Fibroblast of the conjunctiva (primary cell): ENCODE measurements at regions not wholly inside any gene's neighbourhood (a gene's known extent, or its start where the extent isn't known, plus 50 kb on each side); places are given as distances from the start of the nearest gene placed in this dataset.

ENCODE experiments used
- DNase-seq: peaks from one replicate; pipeline ENCODE4 v3.0.0-alpha.2; 2010; ENCODE audit warnings: low read depth

- no peak for DNase-seq
Measured at GRCh38 chr10:58140691-58141347, 126.9 kb downstream of the IPMK start.

GRCh38 chr10:58140054-58140453 lies 127.6 kb downstream of the IPMK start:
- DNase-seq, result no peak

- no peak for DNase-seq
Measured at GRCh38 chr10:58137813-58138212, 129.9 kb downstream of the IPMK start.

GRCh38 chr10:58115218-58116050 lies 152.3 kb downstream of the IPMK start:
- DNase-seq, result no peak

- no peak for DNase-seq
Measured at GRCh38 chr10:58109731-58110130, 158.0 kb downstream of the IPMK start.

- DNase-seq, result peak; percentile 9
Measured at GRCh38 chr10:58107506-58107905, 160.2 kb downstream of the IPMK start.

- DNase-seq, result no peak
Measured at GRCh38 chr10:58106211-58107035, 161.3 kb downstream of the IPMK start.

- no peak for DNase-seq
Measured at GRCh38 chr10:58104351-58104751, 163.3 kb downstream of the IPMK start.

- no peak for DNase-seq
Measured at GRCh38 chr10:58102897-58103296, 164.8 kb downstream of the IPMK start.

- no peak for DNase-seq
Measured at GRCh38 chr10:58101682-58102081, 166.0 kb downstream of the IPMK start.

GRCh38 chr10:58094985-58095718 lies 172.5 kb downstream of the IPMK start:
- no peak for DNase-seq

GRCh38 chr10:58091886-58092285 lies 175.8 kb downstream of the IPMK start:
- no peak for DNase-seq

GRCh38 chr10:58089739-58090138 lies 178.0 kb downstream of the IPMK start:
- no peak for DNase-seq

- DNase-seq, result no peak
Measured at GRCh38 chr10:58087896-58088295, 179.8 kb downstream of the IPMK start.

GRCh38 chr10:58086763-58087150 lies 180.9 kb downstream of the IPMK start:
- DNase-seq, result no peak

- no peak for DNase-seq
Measured at GRCh38 chr10:58086144-58086762, 181.4 kb downstream of the IPMK start.

GRCh38 chr10:58082248-58082647 lies 185.4 kb downstream of the IPMK start:
- DNase-seq, result no peak

GRCh38 chr10:58081353-58081752 lies 186.3 kb downstream of the IPMK start:
- no peak for DNase-seq

GRCh38 chr10:58079461-58079860 lies 188.2 kb downstream of the IPMK start:
- no peak for DNase-seq

- no peak for DNase-seq
Measured at GRCh38 chr10:58072634-58073033, 195.1 kb downstream of the IPMK start.

GRCh38 chr10:58070956-58071355 lies 196.7 kb downstream of the IPMK start:
- DNase-seq, result no peak

- DNase-seq, result no peak
Measured at GRCh38 chr10:58068809-58069208, 198.9 kb downstream of the IPMK start.
